HL-60 (cell line): ENCODE measurements at regions not wholly inside any gene's neighbourhood (a gene's known extent, or its start where the extent isn't known, plus 50 kb on each side); places are given as distances from the start of the nearest gene placed in this dataset.
"Not testable (repeated sequence)": the region's sequence is repeated elsewhere in the genome, so short reads cannot be mapped to it uniquely, and the experiment has no call there.

Experiments
- GABPA ChIP-seq: IDR thresholded peaks from 2 replicates; pipeline ENCODE4 v1.6.1; 2012; ENCODE audit warnings: low read depth
- POLR2AphosphoS5 ChIP-seq: IDR thresholded peaks from 2 replicates; pipeline ENCODE4 v1.6.1; 2012; ENCODE audit warnings: low read depth
- SPI1 ChIP-seq: IDR thresholded peaks from 2 replicates; pipeline ENCODE4 v1.6.1; 2012; ENCODE audit warnings: low read depth, mild to moderate bottlenecking, borderline replicate concordance
- TF ChIP-seq, protein P1 (sequence below): IDR thresholded peaks from one replicate; pipeline ENCODE4 v1.5.1; 2011; ENCODE audit warnings: low read length, control low read depth, inconsistent platforms; ENCODE audit not compliant: insufficient read depth
- TF ChIP-seq, protein P2 (sequence below): IDR thresholded peaks from 2 replicates; pipeline ENCODE4 v1.6.1; 2012; ENCODE audit warnings: low read depth; ENCODE audit not compliant: insufficient replicate concordance

DNA sequence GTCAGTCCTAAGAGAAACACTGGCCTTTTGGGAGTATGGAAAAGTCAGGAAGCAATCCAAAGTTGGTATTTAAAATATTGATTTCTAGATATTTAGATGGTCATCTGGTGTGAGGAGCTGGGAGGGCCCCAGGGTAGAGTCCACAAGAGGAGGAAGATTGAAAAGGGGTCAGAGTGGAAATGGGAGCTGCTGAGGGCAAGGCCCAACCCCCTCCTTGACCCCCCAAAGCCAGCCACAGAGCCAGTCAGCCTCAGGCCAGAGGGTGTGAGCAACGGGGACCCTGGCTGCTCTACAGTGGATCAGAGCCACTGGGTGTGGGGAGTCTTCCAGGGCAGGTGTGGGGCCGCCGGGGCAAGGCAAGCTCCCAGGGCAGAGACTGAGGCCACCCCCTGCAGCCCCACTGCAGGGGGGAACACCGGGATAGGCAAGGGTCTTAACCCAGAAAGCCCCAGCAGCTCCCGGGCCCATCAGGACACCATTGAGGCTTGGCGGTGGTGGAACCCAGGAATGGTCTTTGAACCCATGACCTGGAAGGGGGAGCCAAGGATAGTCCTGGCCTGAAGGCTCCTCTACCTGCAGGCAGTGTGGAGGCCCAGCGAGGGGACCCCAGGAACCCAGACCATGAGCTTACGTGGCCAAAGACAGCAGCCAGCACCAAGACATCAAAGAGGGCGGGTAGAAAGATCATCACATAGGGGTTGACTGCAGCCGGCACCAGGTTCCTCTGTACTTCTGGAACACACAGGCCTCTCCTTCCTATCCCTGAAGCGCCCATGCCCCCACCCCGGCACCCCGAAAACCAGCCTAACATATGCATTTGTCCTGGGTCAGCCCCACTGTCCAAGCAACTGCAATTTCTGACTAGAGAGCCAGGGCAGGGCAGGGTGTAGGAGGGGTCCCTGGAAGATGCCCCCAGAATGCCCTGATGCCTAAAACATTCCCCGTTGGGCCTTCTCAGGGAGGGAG lies 51.3 kb upstream of the CSPG4 start:
- TF ChIP-seq, protein P1, sequence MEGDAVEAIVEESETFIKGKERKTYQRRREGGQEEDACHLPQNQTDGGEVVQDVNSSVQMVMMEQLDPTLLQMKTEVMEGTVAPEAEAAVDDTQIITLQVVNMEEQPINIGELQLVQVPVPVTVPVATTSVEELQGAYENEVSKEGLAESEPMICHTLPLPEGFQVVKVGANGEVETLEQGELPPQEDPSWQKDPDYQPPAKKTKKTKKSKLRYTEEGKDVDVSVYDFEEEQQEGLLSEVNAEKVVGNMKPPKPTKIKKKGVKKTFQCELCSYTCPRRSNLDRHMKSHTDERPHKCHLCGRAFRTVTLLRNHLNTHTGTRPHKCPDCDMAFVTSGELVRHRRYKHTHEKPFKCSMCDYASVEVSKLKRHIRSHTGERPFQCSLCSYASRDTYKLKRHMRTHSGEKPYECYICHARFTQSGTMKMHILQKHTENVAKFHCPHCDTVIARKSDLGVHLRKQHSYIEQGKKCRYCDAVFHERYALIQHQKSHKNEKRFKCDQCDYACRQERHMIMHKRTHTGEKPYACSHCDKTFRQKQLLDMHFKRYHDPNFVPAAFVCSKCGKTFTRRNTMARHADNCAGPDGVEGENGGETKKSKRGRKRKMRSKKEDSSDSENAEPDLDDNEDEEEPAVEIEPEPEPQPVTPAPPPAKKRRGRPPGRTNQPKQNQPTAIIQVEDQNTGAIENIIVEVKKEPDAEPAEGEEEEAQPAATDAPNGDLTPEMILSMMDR, result not testable (repeated sequence)
- not testable (repeated sequence) for TF ChIP-seq POLR2AphosphoS5, SPI1, GABPA
- TF ChIP-seq, protein P2, sequence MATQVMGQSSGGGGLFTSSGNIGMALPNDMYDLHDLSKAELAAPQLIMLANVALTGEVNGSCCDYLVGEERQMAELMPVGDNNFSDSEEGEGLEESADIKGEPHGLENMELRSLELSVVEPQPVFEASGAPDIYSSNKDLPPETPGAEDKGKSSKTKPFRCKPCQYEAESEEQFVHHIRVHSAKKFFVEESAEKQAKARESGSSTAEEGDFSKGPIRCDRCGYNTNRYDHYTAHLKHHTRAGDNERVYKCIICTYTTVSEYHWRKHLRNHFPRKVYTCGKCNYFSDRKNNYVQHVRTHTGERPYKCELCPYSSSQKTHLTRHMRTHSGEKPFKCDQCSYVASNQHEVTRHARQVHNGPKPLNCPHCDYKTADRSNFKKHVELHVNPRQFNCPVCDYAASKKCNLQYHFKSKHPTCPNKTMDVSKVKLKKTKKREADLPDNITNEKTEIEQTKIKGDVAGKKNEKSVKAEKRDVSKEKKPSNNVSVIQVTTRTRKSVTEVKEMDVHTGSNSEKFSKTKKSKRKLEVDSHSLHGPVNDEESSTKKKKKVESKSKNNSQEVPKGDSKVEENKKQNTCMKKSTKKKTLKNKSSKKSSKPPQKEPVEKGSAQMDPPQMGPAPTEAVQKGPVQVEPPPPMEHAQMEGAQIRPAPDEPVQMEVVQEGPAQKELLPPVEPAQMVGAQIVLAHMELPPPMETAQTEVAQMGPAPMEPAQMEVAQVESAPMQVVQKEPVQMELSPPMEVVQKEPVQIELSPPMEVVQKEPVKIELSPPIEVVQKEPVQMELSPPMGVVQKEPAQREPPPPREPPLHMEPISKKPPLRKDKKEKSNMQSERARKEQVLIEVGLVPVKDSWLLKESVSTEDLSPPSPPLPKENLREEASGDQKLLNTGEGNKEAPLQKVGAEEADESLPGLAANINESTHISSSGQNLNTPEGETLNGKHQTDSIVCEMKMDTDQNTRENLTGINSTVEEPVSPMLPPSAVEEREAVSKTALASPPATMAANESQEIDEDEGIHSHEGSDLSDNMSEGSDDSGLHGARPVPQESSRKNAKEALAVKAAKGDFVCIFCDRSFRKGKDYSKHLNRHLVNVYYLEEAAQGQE, result not testable (repeated sequence)
